ENCODE measurements at regions not wholly inside any gene's neighbourhood (a gene's known extent, or its start where the extent isn't known, plus 50 kb on each side); places are given as distances from the start of the nearest gene placed in this dataset.

- TF ChIP-seq CTCF (IDR thresholded peaks at IDR 0.05; ENCODE audit: low read depth, low read length) = no peak
- H3K4me3 ChIP-seq (ENCODE audit: low read depth, low read length) = no peak overlapping the region
- ChIA-PET CTCF (interaction anchor here (1.2 kb wide), 1 partner anchor 26 kb away, joined by 3 read pairs; no protein-coding TSS in a partner anchor), POLR2A (no interaction called here)
- H3K27me3 ChIP-seq (ENCODE audit: control insufficient read depth, insufficient read depth, low read length) = no peaks in the 10 kb centered on the region
- H3K9me3 ChIP-seq (ENCODE audit: control insufficient read depth, insufficient read depth, low read length) = no peaks in the 10 kb centered on the region
- no peak for DNase-seq (ENCODE audit: low read depth, low spot score)
- H3K27ac ChIP-seq (ENCODE audit: low read depth, low read length) = no peak overlapping the region
These were observed 89.3 kb downstream of the HTR1B start for GRCh38 chr6:77373955-77374354.

GRCh38 chr6:77371748-77372147, 91.5 kb downstream of the HTR1B start:
- ChIA-PET CTCF (no interaction called here), POLR2A (no interaction called here)
- no peak for DNase-seq (ENCODE audit: low read depth, low spot score)
- Histone ChIP-seq H3K9me3 (ENCODE audit: control insufficient read depth, insufficient read depth, low read length) (no peaks in the 10 kb centered on the region), H3K27me3 (ENCODE audit: control insufficient read depth, insufficient read depth, low read length) (no peaks in the 10 kb centered on the region), H3K27ac (ENCODE audit: low read depth, low read length) (no peak overlapping the region), H3K4me3 (ENCODE audit: low read depth, low read length) (no peak overlapping the region)
- no peak for TF ChIP-seq CTCF (IDR thresholded peaks at IDR 0.05; ENCODE audit: low read depth, low read length)

- H3K4me3 ChIP-seq (ENCODE audit: low read depth, low read length) = peak overlapping the region; percentile 57
- H3K9me3 ChIP-seq (ENCODE audit: control insufficient read depth, insufficient read depth, low read length) = no peaks in the 10 kb centered on the region
- POLR2A ChIA-PET = no interaction called here
- CTCF ChIA-PET = no interaction called here
- TF ChIP-seq CTCF (IDR thresholded peaks at IDR 0.05; ENCODE audit: low read depth, low read length) = no peak
- no peaks in the 10 kb centered on the region for H3K27me3 ChIP-seq (ENCODE audit: control insufficient read depth, insufficient read depth, low read length)
- H3K27ac ChIP-seq (ENCODE audit: low read depth, low read length) = no peak overlapping the region
- no peak for DNase-seq (ENCODE audit: low read depth, low spot score)
These were observed 94.5 kb downstream of the HTR1B start for GRCh38 chr6:77368660-77369313.

- TF ChIP-seq CTCF (IDR thresholded peaks at IDR 0.05; ENCODE audit: low read depth, low read length) = no peak
- H3K4me3 ChIP-seq (ENCODE audit: low read depth, low read length) = no peak overlapping the region
- no peaks in the 10 kb centered on the region for H3K27me3 ChIP-seq (ENCODE audit: control insufficient read depth, insufficient read depth, low read length)
- POLR2A ChIA-PET = no interaction called here
- DNase-seq (ENCODE audit: low read depth, low spot score) = no peak
- CTCF ChIA-PET = no interaction called here
- no peak overlapping the region for H3K27ac ChIP-seq (ENCODE audit: low read depth, low read length)
- no peaks in the 10 kb centered on the region for H3K9me3 ChIP-seq (ENCODE audit: control insufficient read depth, insufficient read depth, low read length)
These were observed 96.5 kb downstream of the HTR1B start for GRCh38 chr6:77366798-77367197.

GRCh38 chr6:77363702-77364101, 99.6 kb downstream of the HTR1B start:
- Histone ChIP-seq H3K4me3 (ENCODE audit: low read depth, low read length) (no peak overlapping the region), H3K27me3 (ENCODE audit: control insufficient read depth, insufficient read depth, low read length) (no peaks in the 10 kb centered on the region), H3K9me3 (ENCODE audit: control insufficient read depth, insufficient read depth, low read length) (no peaks in the 10 kb centered on the region), H3K27ac (ENCODE audit: low read depth, low read length) (no peak overlapping the region)
- DNase-seq (ENCODE audit: low read depth, low spot score) = no peak
- POLR2A ChIA-PET = no interaction called here
- TF ChIP-seq CTCF (IDR thresholded peaks at IDR 0.05; ENCODE audit: low read depth, low read length) = no peak
- CTCF ChIA-PET = no interaction called here
